ENCODE measurements at regions not wholly inside any gene's neighbourhood (a gene's known extent, or its start where the extent isn't known, plus 50 kb on each side); places are given as distances from the start of the nearest gene placed in this dataset.
A peak's percentile ranks its signal among the peaks of the same experiment; 100 is the strongest.
"Not testable (repeated sequence)": the region's sequence is repeated elsewhere in the genome, so short reads cannot be mapped to it uniquely, and the experiment has no call there.

GRCh38 chr6:9266741-9267140 lies 831.4 kb upstream of the SLC35B3 start:
- no peak for DNase-seq

- no peak for DNase-seq
Observed at GRCh38 chr6:9257215-9257614, 821.9 kb upstream of the SLC35B3 start.

GRCh38 chr6:9254251-9254650 lies 818.9 kb upstream of the SLC35B3 start:
- no peak for DNase-seq

GRCh38 chr6:9252799-9253198 lies 817.5 kb upstream of the SLC35B3 start:
- DNase-seq: no peak

- DNase-seq: peak; percentile 68
Observed at GRCh38 chr6:9250852-9251251, 815.5 kb upstream of the SLC35B3 start.

- DNase-seq: no peak
Observed at GRCh38 chr6:9248133-9248532, 812.8 kb upstream of the SLC35B3 start.

- DNase-seq: no peak
Observed at GRCh38 chr6:9240861-9241260, 805.5 kb upstream of the SLC35B3 start.

- no peak for DNase-seq
Observed at GRCh38 chr6:9236443-9236842, 801.1 kb upstream of the SLC35B3 start.

- peak; percentile 7 for DNase-seq
Observed at GRCh38 chr6:9233686-9234085, 798.3 kb upstream of the SLC35B3 start.

GRCh38 chr6:9233226-9233625 lies 797.9 kb upstream of the SLC35B3 start:
- no peak for DNase-seq

GRCh38 chr6:9225441-9225871 lies 790.1 kb upstream of the SLC35B3 start:
- DNase-seq: no peak

- no peak for DNase-seq
Observed at GRCh38 chr6:9224539-9224938, 789.2 kb upstream of the SLC35B3 start.

- not testable (repeated sequence) for DNase-seq
Observed at GRCh38 chr6:9213717-9214116, 778.4 kb upstream of the SLC35B3 start.

- peak; percentile 11 for DNase-seq
Observed at GRCh38 chr6:9208966-9209365, 773.6 kb upstream of the SLC35B3 start.

- DNase-seq: no peak
Observed at GRCh38 chr6:9205645-9206044, 770.3 kb upstream of the SLC35B3 start.

- DNase-seq: no peak
Observed at GRCh38 chr6:9204171-9204570, 768.8 kb upstream of the SLC35B3 start.

GRCh38 chr6:9200712-9201111 lies 765.4 kb upstream of the SLC35B3 start:
- no peak for DNase-seq

GRCh38 chr6:9197726-9198125 lies 762.4 kb upstream of the SLC35B3 start:
- DNase-seq: no peak

GRCh38 chr6:9195322-9195721 lies 760.0 kb upstream of the SLC35B3 start:
- no peak for DNase-seq

GRCh38 chr6:9192405-9192909 lies 757.1 kb upstream of the SLC35B3 start:
- no peak for DNase-seq

- no peak for DNase-seq
Observed at GRCh38 chr6:9186148-9186547, 750.8 kb upstream of the SLC35B3 start.

GRCh38 chr6:9178071-9178470 lies 742.7 kb upstream of the SLC35B3 start:
- DNase-seq: peak; percentile 10

GRCh38 chr6:9173229-9173628 lies 737.9 kb upstream of the SLC35B3 start:
- no peak for DNase-seq

- no peak for DNase-seq
Observed at GRCh38 chr6:9172096-9172495, 736.8 kb upstream of the SLC35B3 start.

GRCh38 chr6:9168669-9169068 lies 733.3 kb upstream of the SLC35B3 start:
- no peak for DNase-seq
